ENCODE measurements at regions not wholly inside any gene's neighbourhood (a gene's known extent, or its start where the extent isn't known, plus 50 kb on each side); places are given as distances from the start of the nearest gene placed in this dataset.

DNA sequence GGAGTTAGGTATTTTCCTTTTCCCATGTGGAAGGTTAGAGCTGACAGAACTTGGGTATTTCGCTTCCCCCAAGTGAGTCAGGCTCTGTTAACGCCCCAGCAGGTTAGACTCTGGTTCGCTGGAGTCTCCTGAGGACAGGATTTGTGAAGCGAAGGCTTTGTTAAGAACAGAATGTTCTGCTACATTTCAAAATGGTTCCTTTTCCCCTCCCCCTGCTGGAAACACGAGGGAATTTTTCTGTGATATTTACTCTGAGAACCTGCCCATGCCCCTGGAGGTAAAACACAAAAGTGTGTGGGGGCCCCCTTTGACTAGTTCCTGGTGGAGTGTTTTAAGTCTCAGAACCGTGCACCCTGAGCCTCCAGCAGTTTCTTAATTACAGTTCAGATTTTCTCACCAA, 731.4 kb upstream of the CITED2 start:
- TF ChIP-seq, protein P1, sequence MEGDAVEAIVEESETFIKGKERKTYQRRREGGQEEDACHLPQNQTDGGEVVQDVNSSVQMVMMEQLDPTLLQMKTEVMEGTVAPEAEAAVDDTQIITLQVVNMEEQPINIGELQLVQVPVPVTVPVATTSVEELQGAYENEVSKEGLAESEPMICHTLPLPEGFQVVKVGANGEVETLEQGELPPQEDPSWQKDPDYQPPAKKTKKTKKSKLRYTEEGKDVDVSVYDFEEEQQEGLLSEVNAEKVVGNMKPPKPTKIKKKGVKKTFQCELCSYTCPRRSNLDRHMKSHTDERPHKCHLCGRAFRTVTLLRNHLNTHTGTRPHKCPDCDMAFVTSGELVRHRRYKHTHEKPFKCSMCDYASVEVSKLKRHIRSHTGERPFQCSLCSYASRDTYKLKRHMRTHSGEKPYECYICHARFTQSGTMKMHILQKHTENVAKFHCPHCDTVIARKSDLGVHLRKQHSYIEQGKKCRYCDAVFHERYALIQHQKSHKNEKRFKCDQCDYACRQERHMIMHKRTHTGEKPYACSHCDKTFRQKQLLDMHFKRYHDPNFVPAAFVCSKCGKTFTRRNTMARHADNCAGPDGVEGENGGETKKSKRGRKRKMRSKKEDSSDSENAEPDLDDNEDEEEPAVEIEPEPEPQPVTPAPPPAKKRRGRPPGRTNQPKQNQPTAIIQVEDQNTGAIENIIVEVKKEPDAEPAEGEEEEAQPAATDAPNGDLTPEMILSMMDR (IDR thresholded peaks at IDR 0.05; ENCODE audit: low read length): no peak
- TF ChIP-seq EZH2 (IDR thresholded peaks at IDR 0.05; ENCODE audit: borderline replicate concordance, low read length): no peak
